ENCODE measurements at regions not wholly inside any gene's neighbourhood (a gene's known extent, or its start where the extent isn't known, plus 50 kb on each side); places are given as distances from the start of the nearest gene placed in this dataset.

- H3K36me3 ChIP-seq = no peaks in the 10 kb centered on the region
- H3K4me1 ChIP-seq = no peaks in the 10 kb centered on the region
- H3K4me3 ChIP-seq = no peak overlapping the region
- H3K9me3 ChIP-seq = no peaks in the 10 kb centered on the region
- no peak for DNase-seq
- TF ChIP-seq CTCF (IDR thresholded peaks at IDR 0.05) = no peak
- intact Hi-C loops (cut with DNase I; ENCODE audit: low total_unique reads) = no loop called here
- no peak overlapping the region for H3K27ac ChIP-seq
- no peaks in the 10 kb centered on the region for H3K27me3 ChIP-seq
Observed at GRCh38 chrX:10390187-10390586, 230.2 kb downstream of the MID1 start.

GRCh38 chrX:10393241-10393640, 227.1 kb downstream of the MID1 start:
- intact Hi-C loops (cut with DNase I; ENCODE audit: low total_unique reads) = no loop called here
- DNase-seq = no peak
- H3K36me3 ChIP-seq = no peaks in the 10 kb centered on the region

GRCh38 chrX:10393899-10394298, 226.5 kb downstream of the MID1 start:
- H3K27ac ChIP-seq = no peak overlapping the region
- no peak for TF ChIP-seq CTCF (IDR thresholded peaks at IDR 0.05)
- DNase-seq = no peak

More at GRCh38 chrX:10393241-10393640, 227.1 kb downstream of the MID1 start:
- TF ChIP-seq CTCF (IDR thresholded peaks at IDR 0.05) = no peak
- Histone ChIP-seq H3K27ac (no peak overlapping the region), H3K27me3 (no peaks in the 10 kb centered on the region), H3K4me3 (no peak overlapping the region), H3K9me3 (no peaks in the 10 kb centered on the region), H3K4me1 (no peaks in the 10 kb centered on the region)

GRCh38 chrX:10395179-10395578, 225.2 kb downstream of the MID1 start:
- H3K36me3 ChIP-seq = no peaks in the 10 kb centered on the region
- intact Hi-C loops (cut with DNase I; ENCODE audit: low total_unique reads) = no loop called here

More at GRCh38 chrX:10393899-10394298, 226.5 kb downstream of the MID1 start:
- H3K9me3 ChIP-seq = no peaks in the 10 kb centered on the region
- H3K36me3 ChIP-seq = no peaks in the 10 kb centered on the region
- no peaks in the 10 kb centered on the region for H3K4me1 ChIP-seq
- no peak overlapping the region for H3K4me3 ChIP-seq
- intact Hi-C loops (cut with DNase I; ENCODE audit: low total_unique reads) = no loop called here
- H3K27me3 ChIP-seq = no peaks in the 10 kb centered on the region

More at GRCh38 chrX:10395179-10395578, 225.2 kb downstream of the MID1 start:
- no peak for TF ChIP-seq CTCF (IDR thresholded peaks at IDR 0.05)
- DNase-seq = no peak
- no peaks in the 10 kb centered on the region for H3K27me3 ChIP-seq
- H3K4me1 ChIP-seq = no peaks in the 10 kb centered on the region
- no peak overlapping the region for H3K27ac ChIP-seq
- no peaks in the 10 kb centered on the region for H3K9me3 ChIP-seq
- H3K4me3 ChIP-seq = no peak overlapping the region

Measured in tibial artery (tissue), 4 donors.